SK-N-SH (cell line): ENCODE measurements at regions not wholly inside any gene's neighbourhood (a gene's known extent, or its start where the extent isn't known, plus 50 kb on each side); places are given as distances from the start of the nearest gene placed in this dataset.

ENCODE experiments used
- CTCF ChIA-PET: fragments of 300-600, 350-600 bp; formaldehyde crosslinking; extraction: SDS; loops from one replicate; lab custom pipeline; 2021; lab: Yijun Ruan, JAX
- POLR2A ChIA-PET: fragments of 350-600 bp; sonication (Branson Sonifier 250); formaldehyde crosslinking; extraction: SDS; loops from one replicate; lab custom pipeline; 2020; ENCODE audit warnings: antibody characterized with exemption, inconsistent platforms; lab: Yijun Ruan, JAX
- DNase-seq: peaks from one replicate; pipeline ENCODE4 v3.0.0; 2012
- H2AFZ ChIP-seq: fragments of 200-600 bp; sonication (generic); 2 replicates; pipeline ENCODE4 v1.8.1; 2016; ENCODE audit warnings: antibody characterized with exemption, mild to moderate bottlenecking, low read depth
- H3F3A ChIP-seq: fragments of 200-600 bp; sonication (generic); replicated peaks from 2 replicates; pipeline ENCODE3; 2016; ENCODE audit warnings: antibody characterized with exemption, mild to moderate bottlenecking; ENCODE audit not compliant: insufficient read depth
- H3K27ac ChIP-seq, 2 experiments: fragments of 200-500 bp in 1 of 2; fragments of 200-600 bp in 1 of 2; sonication (Bioruptor generic) in 1 of 2; sonication (generic), shearing (Covaris generic) in 1 of 2; 2 replicates each; pipeline versions ENCODE4 v1.5.1 to v1.6.1; 2014 to 2016; ENCODE audit warnings: low read depth in 2 of 2, inconsistent platforms in 1 of 2, low read length in 1 of 2, mild to moderate bottlenecking in 1 of 2, mixed read lengths in 1 of 2
- H3K27me3 ChIP-seq: fragments of 200-600 bp; sonication (generic), shearing (Covaris generic); 2 replicates; pipeline ENCODE4 v1.6.1; 2016; ENCODE audit warnings: mixed run types; ENCODE audit not compliant: insufficient read depth
- H3K36me3 ChIP-seq, 2 experiments: fragments of 200-500 bp in 1 of 2; fragments of 200-600 bp in 1 of 2; sonication (Bioruptor generic) in 1 of 2; sonication (generic) in 1 of 2; replicated peaks in 1 of 2; 2 replicates each; pipeline versions ENCODE3 to v1.5.1; 2014 to 2016; ENCODE audit warnings: low read length in 1 of 2, mild to moderate bottlenecking in 1 of 2; ENCODE audit not compliant: insufficient read depth in 2 of 2, control insufficient read depth in 1 of 2
- H3K4me1 ChIP-seq, 2 experiments: fragments of 200-500 bp in 1 of 2; fragments of 200-600 bp in 1 of 2; sonication (Bioruptor generic) in 1 of 2; sonication (generic), shearing (Covaris generic) in 1 of 2; 2 replicates each; pipeline versions ENCODE4 v1.5.1 to v1.6.1; 2014 to 2016; ENCODE audit warnings: low read depth in 1 of 2, low read length in 1 of 2, mixed run types in 1 of 2; ENCODE audit not compliant: insufficient read depth in 2 of 2, control insufficient read depth in 1 of 2
- H3K4me2 ChIP-seq: fragments of 200-600 bp; sonication (generic), shearing (Covaris generic); 2 replicates; pipeline ENCODE4 v1.6.1; 2017; ENCODE audit warnings: mixed run types
- H3K4me3 ChIP-seq, 2 experiments: fragments of 200-500 bp in 1 of 2; fragments of 200-600 bp in 1 of 2; sonication (Bioruptor generic) in 1 of 2; sonication (generic), shearing (Covaris generic) in 1 of 2; 2 replicates each; pipeline versions ENCODE4 v1.5.1 to v1.8.1; 2014 to 2016; ENCODE audit warnings: low read depth in 2 of 2, inconsistent platforms in 1 of 2, low read length in 1 of 2, mild to moderate bottlenecking in 1 of 2, mixed read lengths in 1 of 2, moderate library complexity in 1 of 2
- H3K79me2 ChIP-seq: fragments of 200-600 bp; sonication (generic); 2 replicates; pipeline ENCODE4 v1.8.1; 2017; ENCODE audit warnings: mild to moderate bottlenecking; ENCODE audit not compliant: insufficient read depth
- H3K9ac ChIP-seq: fragments of 200-600 bp; sonication (generic); 2 replicates; pipeline ENCODE4 v1.6.1; 2017; ENCODE audit warnings: mixed run types
- H3K9me2 ChIP-seq: fragments of 200-600 bp; sonication (generic); 2 replicates; pipeline ENCODE4 v1.6.1; 2017; ENCODE audit warnings: mixed run types
- H3K9me3 ChIP-seq: fragments of 200-600 bp; sonication (generic); 2 replicates; pipeline ENCODE4 v1.6.1; 2017; ENCODE audit warnings: mixed run types, mild to moderate bottlenecking, moderate library complexity
- H4K20me1 ChIP-seq: fragments of 200-600 bp; sonication (generic); 2 replicates; pipeline ENCODE4 v1.6.1; 2017; ENCODE audit warnings: mild to moderate bottlenecking, mixed run types; ENCODE audit not compliant: insufficient read depth
- ELF1 ChIP-seq: IDR thresholded peaks from 2 replicates; pipeline ENCODE4 v1.4.0; 2012
- EP300 ChIP-seq, 2 experiments: IDR thresholded peaks; 2 replicates each; pipeline versions ENCODE4 v1.4.0 to v1.6.1; 2012; ENCODE audit warnings: borderline replicate concordance in 1 of 2, low read depth in 1 of 2, low read length in 1 of 2
- EZH2phosphoT487 ChIP-seq: fragments of 200-600 bp; sonication (generic); IDR thresholded peaks from 2 replicates; pipeline ENCODE4 v1.6.1; 2017; ENCODE audit warnings: low read depth, mixed run types, mild to moderate bottlenecking, antibody characterized with exemption, moderate library complexity, borderline replicate concordance
- FOXM1 ChIP-seq: IDR thresholded peaks from 2 replicates; pipeline ENCODE4 v1.4.0; 2012; ENCODE audit warnings: low read depth, mild to moderate bottlenecking
- GABPA ChIP-seq: IDR thresholded peaks from 2 replicates; pipeline ENCODE4 v1.4.0; 2012; ENCODE audit warnings: low read depth, mild to moderate bottlenecking
- GATA2 ChIP-seq: sonication (generic); formaldehyde crosslinking; IDR thresholded peaks from 2 replicates; pipeline ENCODE4 v1.5.0; 2020; ENCODE audit warnings: mild to moderate bottlenecking, missing genetic modification reagents
- MEF2A ChIP-seq: IDR thresholded peaks from 2 replicates; pipeline ENCODE4 v1.4.0; 2012; ENCODE audit warnings: low read depth, borderline replicate concordance
- MXI1 ChIP-seq: IDR thresholded peaks from 2 replicates; pipeline ENCODE4 v1.6.1; 2012; ENCODE audit warnings: mild to moderate bottlenecking, low read depth, low read length, improper control_type of control experiment
- NRF1 ChIP-seq: IDR thresholded peaks from 2 replicates; pipeline ENCODE4 v1.6.1; 2012; ENCODE audit warnings: low read depth, mild to moderate bottlenecking, low read length
- POLR2AphosphoS5 ChIP-seq: IDR thresholded peaks from 2 replicates; pipeline ENCODE4 v1.6.1; 2012; ENCODE audit warnings: low read depth, low read length
- REST ChIP-seq: IDR thresholded peaks from 2 replicates; pipeline ENCODE4 v1.6.1; 2012; ENCODE audit warnings: mild to moderate bottlenecking, low read depth, low read length, moderate library complexity
- RXRA ChIP-seq: IDR thresholded peaks from 2 replicates; pipeline ENCODE4 v1.4.0; 2012; ENCODE audit warnings: low read depth, mild to moderate bottlenecking, borderline replicate concordance
- SIN3A ChIP-seq: IDR thresholded peaks from 2 replicates; pipeline ENCODE4 v1.6.1; 2012; ENCODE audit warnings: low read depth, mild to moderate bottlenecking, low read length, moderate library complexity, borderline replicate concordance
- SMC3 ChIP-seq: IDR thresholded peaks from 2 replicates; pipeline ENCODE4 v1.6.1; 2012; ENCODE audit warnings: low read depth, low read length, improper control_type of control experiment
- TAF1 ChIP-seq: IDR thresholded peaks from 2 replicates; pipeline ENCODE4 v1.6.1; 2012; ENCODE audit warnings: low read depth, mild to moderate bottlenecking, low read length, moderate library complexity, borderline replicate concordance
- TEAD4 ChIP-seq: IDR thresholded peaks from 2 replicates; pipeline ENCODE4 v1.4.0; 2012; ENCODE audit warnings: mild to moderate bottlenecking, borderline replicate concordance; ENCODE audit not compliant: insufficient read depth
- USF2 ChIP-seq: fragments of 150-350 bp; IDR thresholded peaks from 2 replicates; pipeline ENCODE4 v1.6.1; 2017; ENCODE audit warnings: antibody characterized with exemption, low read length, low read depth, borderline replicate concordance
- YY1 ChIP-seq: IDR thresholded peaks from 2 replicates; pipeline ENCODE4 v1.4.0; 2012; ENCODE audit warnings: low read depth, mild to moderate bottlenecking
- WGBS: methylation state at CpG from one replicate; pipeline ENCODE4 v1.1.6; 2017; ENCODE audit warnings: low lambda C conversion rate; 5-methylcytosine and 5-hydroxymethylcytosine counted together
- TF ChIP-seq, protein P1 (sequence below): IDR thresholded peaks from 2 replicates; pipeline ENCODE4 v1.4.0; 2012; ENCODE audit warnings: low read depth, borderline replicate concordance
- TF ChIP-seq, protein P2 (sequence below): IDR thresholded peaks from 2 replicates; pipeline ENCODE4 v1.4.0; 2012; ENCODE audit warnings: low read depth
- TF ChIP-seq, protein P3 (sequence below): fragments of 150-350 bp; IDR thresholded peaks from 2 replicates; pipeline ENCODE4 v1.6.1; 2016; ENCODE audit warnings: mild to moderate bottlenecking, low read depth, low read length

GRCh38 chr2:204040016-204040415 is 103.5 kb downstream of the ICOS start:
- ChIA-PET POLR2A (no interaction called here), CTCF (interaction anchor here (0.6 kb wide), 1 partner anchor 15 kb away, joined by 3 read pairs; no protein-coding TSS in a partner anchor)
- Histone ChIP-seq H3K36me3 (no peaks in the 10 kb centered on the region), H2AFZ (no peak overlapping the region), H3F3A (no peaks in the 10 kb centered on the region), H3K4me3 (no peak overlapping the region), H3K27me3 (no peaks in the 10 kb centered on the region)
- no peak for TF ChIP-seq GATA2
- TF ChIP-seq REST: no peak
- TF ChIP-seq FOXM1: no peak
- no peak for TF ChIP-seq MXI1
- no peak for TF ChIP-seq EP300 (IDR thresholded peaks at IDR 0.05; ENCODE audit: borderline replicate concordance in 1 of 2, low read depth in 1 of 2, low read length in 1 of 2)
- no peak for TF ChIP-seq MEF2A
- TF ChIP-seq, protein P1, sequence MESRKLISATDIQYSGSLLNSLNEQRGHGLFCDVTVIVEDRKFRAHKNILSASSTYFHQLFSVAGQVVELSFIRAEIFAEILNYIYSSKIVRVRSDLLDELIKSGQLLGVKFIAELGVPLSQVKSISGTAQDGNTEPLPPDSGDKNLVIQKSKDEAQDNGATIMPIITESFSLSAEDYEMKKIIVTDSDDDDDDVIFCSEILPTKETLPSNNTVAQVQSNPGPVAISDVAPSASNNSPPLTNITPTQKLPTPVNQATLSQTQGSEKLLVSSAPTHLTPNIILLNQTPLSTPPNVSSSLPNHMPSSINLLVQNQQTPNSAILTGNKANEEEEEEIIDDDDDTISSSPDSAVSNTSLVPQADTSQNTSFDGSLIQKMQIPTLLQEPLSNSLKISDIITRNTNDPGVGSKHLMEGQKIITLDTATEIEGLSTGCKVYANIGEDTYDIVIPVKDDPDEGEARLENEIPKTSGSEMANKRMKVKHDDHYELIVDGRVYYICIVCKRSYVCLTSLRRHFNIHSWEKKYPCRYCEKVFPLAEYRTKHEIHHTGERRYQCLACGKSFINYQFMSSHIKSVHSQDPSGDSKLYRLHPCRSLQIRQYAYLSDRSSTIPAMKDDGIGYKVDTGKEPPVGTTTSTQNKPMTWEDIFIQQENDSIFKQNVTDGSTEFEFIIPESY: no peak
- no peak for TF ChIP-seq ELF1
- TF ChIP-seq, protein P2, sequence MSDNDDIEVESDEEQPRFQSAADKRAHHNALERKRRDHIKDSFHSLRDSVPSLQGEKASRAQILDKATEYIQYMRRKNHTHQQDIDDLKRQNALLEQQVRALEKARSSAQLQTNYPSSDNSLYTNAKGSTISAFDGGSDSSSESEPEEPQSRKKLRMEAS: no peak
- TF ChIP-seq, all 33 proteins: peak for 0
- DNase-seq: no peak
- H3K4me1 ChIP-seq: no peaks in the 10 kb centered on the region
- no peak overlapping the region for H3K9ac ChIP-seq
- 53% methylated on average over 3 of the region's 3 CpGs for WGBS
- no peak overlapping the region for H3K4me2 ChIP-seq
- no peaks in the 10 kb centered on the region for H3K79me2 ChIP-seq
- no peaks in the 10 kb centered on the region for H4K20me1 ChIP-seq
- no peaks in the 10 kb centered on the region for H3K9me2 ChIP-seq
- H3K9me3 ChIP-seq: no peaks in the 10 kb centered on the region
- H3K27ac ChIP-seq: no peak overlapping the region

DNA sequence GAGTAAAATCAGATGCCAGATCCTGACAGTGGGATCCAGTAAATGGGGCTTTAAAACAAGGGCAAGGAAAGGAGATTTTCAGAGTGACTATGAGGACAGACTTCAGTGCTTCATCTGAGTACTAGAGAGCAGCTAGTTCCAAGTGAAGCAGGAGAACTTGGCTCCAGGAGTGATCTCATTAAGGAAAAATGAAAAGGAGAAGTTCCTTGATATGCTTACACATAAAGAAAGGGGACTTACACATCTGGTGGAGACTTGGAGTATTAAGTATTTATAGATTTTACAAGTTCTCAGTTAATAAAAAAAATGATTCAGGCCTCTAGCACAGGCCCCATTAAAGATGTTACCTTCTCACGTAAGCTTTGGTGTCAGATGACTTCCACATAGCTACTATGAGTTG is 105.8 kb downstream of the ICOS start:
- H3K27me3 ChIP-seq: no peaks in the 10 kb centered on the region
- ChIA-PET POLR2A (no interaction called here), CTCF (interaction anchor here (0.6 kb wide), 2 partner anchors 17 to 294 kb away, joined by 3 read pairs; no protein-coding TSS in a partner anchor)
- DNase-seq: no peak
- H3K4me2 ChIP-seq: no peak overlapping the region
- no peaks in the 10 kb centered on the region for H3F3A ChIP-seq
- H3K9ac ChIP-seq: no peak overlapping the region
- H3K4me3 ChIP-seq: no peak overlapping the region
- H3K4me1 ChIP-seq: no peaks in the 10 kb centered on the region
- no peaks in the 10 kb centered on the region for H3K9me3 ChIP-seq
- H3K9me2 ChIP-seq: no peaks in the 10 kb centered on the region
- no peaks in the 10 kb centered on the region for H3K36me3 ChIP-seq
- no peak overlapping the region for H3K27ac ChIP-seq
- H3K79me2 ChIP-seq: no peaks in the 10 kb centered on the region
- WGBS: 24% methylated on average over 1 of the region's 1 CpG
- H4K20me1 ChIP-seq: no peaks in the 10 kb centered on the region
- no peak overlapping the region for H2AFZ ChIP-seq
- TF ChIP-seq NRF1 (no peak), EZH2phosphoT487 (no peak), GABPA (no peak), POLR2AphosphoS5 (no peak), SMC3 (no peak), MEF2A (no peak), YY1 (no peak), TAF1 (no peak), TEAD4 (no peak), ELF1 (no peak), USF2 (no peak), RXRA (no peak), MXI1 (no peak), SIN3A (no peak), FOXM1 (no peak)
- TF ChIP-seq, protein P3, sequence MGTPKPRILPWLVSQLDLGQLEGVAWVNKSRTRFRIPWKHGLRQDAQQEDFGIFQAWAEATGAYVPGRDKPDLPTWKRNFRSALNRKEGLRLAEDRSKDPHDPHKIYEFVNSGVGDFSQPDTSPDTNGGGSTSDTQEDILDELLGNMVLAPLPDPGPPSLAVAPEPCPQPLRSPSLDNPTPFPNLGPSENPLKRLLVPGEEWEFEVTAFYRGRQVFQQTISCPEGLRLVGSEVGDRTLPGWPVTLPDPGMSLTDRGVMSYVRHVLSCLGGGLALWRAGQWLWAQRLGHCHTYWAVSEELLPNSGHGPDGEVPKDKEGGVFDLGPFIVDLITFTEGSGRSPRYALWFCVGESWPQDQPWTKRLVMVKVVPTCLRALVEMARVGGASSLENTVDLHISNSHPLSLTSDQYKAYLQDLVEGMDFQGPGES: no peak
